SK-N-SH (cell line): ENCODE measurements at regions not wholly inside any gene's neighbourhood (a gene's known extent, or its start where the extent isn't known, plus 50 kb on each side); places are given as distances from the start of the nearest gene placed in this dataset.

Experiments
- CTCF ChIA-PET: fragments of 300-600, 350-600 bp; formaldehyde crosslinking; extraction: SDS; loops from one replicate; lab custom pipeline; 2021; lab: Yijun Ruan, JAX
- POLR2A ChIA-PET: fragments of 350-600 bp; sonication (Branson Sonifier 250); formaldehyde crosslinking; extraction: SDS; loops from one replicate; lab custom pipeline; 2020; ENCODE audit warnings: antibody characterized with exemption, inconsistent platforms; lab: Yijun Ruan, JAX
- DNase-seq: peaks from one replicate; pipeline ENCODE4 v3.0.0; 2012
- H2AFZ ChIP-seq: fragments of 200-600 bp; sonication (generic); 2 replicates; pipeline ENCODE4 v1.8.1; 2016; ENCODE audit warnings: antibody characterized with exemption, mild to moderate bottlenecking, low read depth
- H3F3A ChIP-seq: fragments of 200-600 bp; sonication (generic); replicated peaks from 2 replicates; pipeline ENCODE3; 2016; ENCODE audit warnings: antibody characterized with exemption, mild to moderate bottlenecking; ENCODE audit not compliant: insufficient read depth
- H3K27ac ChIP-seq, 2 experiments: fragments of 200-500 bp in 1 of 2; fragments of 200-600 bp in 1 of 2; sonication (Bioruptor generic) in 1 of 2; sonication (generic), shearing (Covaris generic) in 1 of 2; 2 replicates each; pipeline versions ENCODE4 v1.5.1 to v1.6.1; 2014 to 2016; ENCODE audit warnings: low read depth in 2 of 2, inconsistent platforms in 1 of 2, low read length in 1 of 2, mild to moderate bottlenecking in 1 of 2, mixed read lengths in 1 of 2
- H3K27me3 ChIP-seq: fragments of 200-600 bp; sonication (generic), shearing (Covaris generic); 2 replicates; pipeline ENCODE4 v1.6.1; 2016; ENCODE audit warnings: mixed run types; ENCODE audit not compliant: insufficient read depth
- H3K36me3 ChIP-seq, 2 experiments: fragments of 200-500 bp in 1 of 2; fragments of 200-600 bp in 1 of 2; sonication (Bioruptor generic) in 1 of 2; sonication (generic) in 1 of 2; replicated peaks in 1 of 2; 2 replicates each; pipeline versions ENCODE3 to v1.5.1; 2014 to 2016; ENCODE audit warnings: low read length in 1 of 2, mild to moderate bottlenecking in 1 of 2; ENCODE audit not compliant: insufficient read depth in 2 of 2, control insufficient read depth in 1 of 2
- H3K4me1 ChIP-seq, 2 experiments: fragments of 200-500 bp in 1 of 2; fragments of 200-600 bp in 1 of 2; sonication (Bioruptor generic) in 1 of 2; sonication (generic), shearing (Covaris generic) in 1 of 2; 2 replicates each; pipeline versions ENCODE4 v1.5.1 to v1.6.1; 2014 to 2016; ENCODE audit warnings: low read depth in 1 of 2, low read length in 1 of 2, mixed run types in 1 of 2; ENCODE audit not compliant: insufficient read depth in 2 of 2, control insufficient read depth in 1 of 2
- H3K4me2 ChIP-seq: fragments of 200-600 bp; sonication (generic), shearing (Covaris generic); 2 replicates; pipeline ENCODE4 v1.6.1; 2017; ENCODE audit warnings: mixed run types
- H3K4me3 ChIP-seq, 2 experiments: fragments of 200-500 bp in 1 of 2; fragments of 200-600 bp in 1 of 2; sonication (Bioruptor generic) in 1 of 2; sonication (generic), shearing (Covaris generic) in 1 of 2; 2 replicates each; pipeline versions ENCODE4 v1.5.1 to v1.8.1; 2014 to 2016; ENCODE audit warnings: low read depth in 2 of 2, inconsistent platforms in 1 of 2, low read length in 1 of 2, mild to moderate bottlenecking in 1 of 2, mixed read lengths in 1 of 2, moderate library complexity in 1 of 2
- H3K79me2 ChIP-seq: fragments of 200-600 bp; sonication (generic); 2 replicates; pipeline ENCODE4 v1.8.1; 2017; ENCODE audit warnings: mild to moderate bottlenecking; ENCODE audit not compliant: insufficient read depth
- H3K9ac ChIP-seq: fragments of 200-600 bp; sonication (generic); 2 replicates; pipeline ENCODE4 v1.6.1; 2017; ENCODE audit warnings: mixed run types
- H3K9me2 ChIP-seq: fragments of 200-600 bp; sonication (generic); 2 replicates; pipeline ENCODE4 v1.6.1; 2017; ENCODE audit warnings: mixed run types
- H3K9me3 ChIP-seq: fragments of 200-600 bp; sonication (generic); 2 replicates; pipeline ENCODE4 v1.6.1; 2017; ENCODE audit warnings: mixed run types, mild to moderate bottlenecking, moderate library complexity
- H4K20me1 ChIP-seq: fragments of 200-600 bp; sonication (generic); 2 replicates; pipeline ENCODE4 v1.6.1; 2017; ENCODE audit warnings: mild to moderate bottlenecking, mixed run types; ENCODE audit not compliant: insufficient read depth
- EP300 ChIP-seq, 2 experiments: IDR thresholded peaks; 2 replicates each; pipeline versions ENCODE4 v1.4.0 to v1.6.1; 2012; ENCODE audit warnings: borderline replicate concordance in 1 of 2, low read depth in 1 of 2, low read length in 1 of 2
- GATA2 ChIP-seq: sonication (generic); formaldehyde crosslinking; IDR thresholded peaks from 2 replicates; pipeline ENCODE4 v1.5.0; 2020; ENCODE audit warnings: mild to moderate bottlenecking, missing genetic modification reagents
- POLR2AphosphoS5 ChIP-seq: IDR thresholded peaks from 2 replicates; pipeline ENCODE4 v1.6.1; 2012; ENCODE audit warnings: low read depth, low read length
- TEAD4 ChIP-seq: IDR thresholded peaks from 2 replicates; pipeline ENCODE4 v1.4.0; 2012; ENCODE audit warnings: mild to moderate bottlenecking, borderline replicate concordance; ENCODE audit not compliant: insufficient read depth
- YY1 ChIP-seq: IDR thresholded peaks from 2 replicates; pipeline ENCODE4 v1.4.0; 2012; ENCODE audit warnings: low read depth, mild to moderate bottlenecking
- WGBS: methylation state at CpG from one replicate; pipeline ENCODE4 v1.1.6; 2017; ENCODE audit warnings: low lambda C conversion rate; 5-methylcytosine and 5-hydroxymethylcytosine counted together
- TF ChIP-seq, protein P1 (sequence below): IDR thresholded peaks from 2 replicates; pipeline ENCODE4 v1.4.0; 2012; ENCODE audit warnings: low read depth
- TF ChIP-seq, protein P2 (sequence below): fragments of 150-350 bp; IDR thresholded peaks from 2 replicates; pipeline ENCODE4 v1.6.1; 2017; ENCODE audit warnings: antibody characterized with exemption, low read length, low read depth, borderline replicate concordance
- TF ChIP-seq, protein P3 (sequence below): fragments of 200-600 bp; sonication (generic); IDR thresholded peaks from 2 replicates; pipeline ENCODE4 v1.6.1; 2017; ENCODE audit warnings: antibody characterized with exemption, mild to moderate bottlenecking, moderate library complexity
- TF ChIP-seq, protein P4 (sequence below): IDR thresholded peaks from 2 replicates; pipeline ENCODE4 v1.4.0; 2012; ENCODE audit warnings: low read depth, borderline replicate concordance

DNA sequence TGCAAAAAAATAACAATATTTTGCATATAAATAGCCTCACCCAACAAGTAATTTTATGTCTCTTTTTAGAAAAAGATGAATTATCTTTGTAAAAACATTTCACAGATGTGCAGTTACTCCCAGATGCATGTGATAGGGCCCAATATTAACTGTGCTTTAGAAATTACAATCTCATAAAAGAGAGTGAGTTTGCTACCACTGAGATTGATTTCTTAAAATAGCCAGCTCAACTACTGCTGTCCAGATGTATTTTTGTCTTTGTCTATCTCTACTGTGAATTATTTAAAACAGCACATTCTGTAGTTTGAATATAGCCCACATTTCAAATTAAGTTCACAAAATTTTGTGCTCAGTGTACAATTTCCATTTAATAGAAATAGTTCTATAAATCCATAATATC lies 177.0 kb upstream of the TTC29 start:
- TF ChIP-seq, protein P1, sequence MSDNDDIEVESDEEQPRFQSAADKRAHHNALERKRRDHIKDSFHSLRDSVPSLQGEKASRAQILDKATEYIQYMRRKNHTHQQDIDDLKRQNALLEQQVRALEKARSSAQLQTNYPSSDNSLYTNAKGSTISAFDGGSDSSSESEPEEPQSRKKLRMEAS, result no peak
- TF ChIP-seq TEAD4, result no peak
- TF ChIP-seq, protein P2, sequence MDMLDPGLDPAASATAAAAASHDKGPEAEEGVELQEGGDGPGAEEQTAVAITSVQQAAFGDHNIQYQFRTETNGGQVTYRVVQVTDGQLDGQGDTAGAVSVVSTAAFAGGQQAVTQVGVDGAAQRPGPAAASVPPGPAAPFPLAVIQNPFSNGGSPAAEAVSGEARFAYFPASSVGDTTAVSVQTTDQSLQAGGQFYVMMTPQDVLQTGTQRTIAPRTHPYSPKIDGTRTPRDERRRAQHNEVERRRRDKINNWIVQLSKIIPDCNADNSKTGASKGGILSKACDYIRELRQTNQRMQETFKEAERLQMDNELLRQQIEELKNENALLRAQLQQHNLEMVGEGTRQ, result no peak
- no peak; a peak in 1 of 4 replicates for TF ChIP-seq EP300 (IDR thresholded peaks at IDR 0.05; ENCODE audit: borderline replicate concordance in 1 of 2, low read depth in 1 of 2, low read length in 1 of 2)
- 0 out of 2 replicates have a peak, but pooled peaks have one; percentile 12 for TF ChIP-seq GATA2 (CRISPR knock-in tag)
- Histone ChIP-seq H3K79me2 (no peaks in the 10 kb centered on the region), H3K4me1 (peaks cover 0 to 2% of the 10 kb centered on the region in 2 experiments; a peak in 2 of 4 replicates), H3F3A (no peaks in the 10 kb centered on the region), H3K9me2 (no peaks in the 10 kb centered on the region), H3K36me3 (no peaks in the 10 kb centered on the region), H3K4me2 (no peak overlapping the region), H4K20me1 (no peaks in the 10 kb centered on the region), H3K27me3 (no peaks in the 10 kb centered on the region), H3K4me3 (no peak overlapping the region), H3K9ac (no peak overlapping the region), H3K9me3 (no peaks in the 10 kb centered on the region), H3K27ac (no peak overlapping the region), H2AFZ (no peak overlapping the region)
- no peak for DNase-seq
- ChIA-PET POLR2A (no interaction called here), CTCF (no interaction called here)

DNA sequence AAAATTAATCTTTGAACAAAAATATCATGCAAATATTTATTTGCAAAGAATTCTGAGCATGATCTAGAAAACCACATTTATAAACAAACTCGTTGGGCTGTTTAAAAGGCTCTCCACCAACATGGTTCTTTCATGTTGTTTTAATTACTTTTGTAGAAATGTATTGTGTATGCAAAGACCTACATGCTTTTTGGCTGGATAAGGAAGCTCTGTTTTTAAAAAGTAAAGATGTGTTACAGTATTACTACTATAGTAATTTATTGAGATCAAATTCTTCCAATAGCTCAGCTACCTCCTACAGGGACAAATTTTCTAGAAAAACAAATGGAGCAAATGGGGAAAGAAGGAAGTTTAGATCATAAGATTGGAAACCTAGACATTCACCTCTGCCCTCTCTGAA lies 177.5 kb upstream of the TTC29 start:
- no peaks in the 10 kb centered on the region for H3F3A ChIP-seq
- WGBS, result 12% methylated on average over 1 of the region's 1 CpG
- no peak for DNase-seq
- POLR2A ChIA-PET, result no interaction called here
- no peaks in the 10 kb centered on the region for H3K27me3 ChIP-seq
- TF ChIP-seq, protein P3, sequence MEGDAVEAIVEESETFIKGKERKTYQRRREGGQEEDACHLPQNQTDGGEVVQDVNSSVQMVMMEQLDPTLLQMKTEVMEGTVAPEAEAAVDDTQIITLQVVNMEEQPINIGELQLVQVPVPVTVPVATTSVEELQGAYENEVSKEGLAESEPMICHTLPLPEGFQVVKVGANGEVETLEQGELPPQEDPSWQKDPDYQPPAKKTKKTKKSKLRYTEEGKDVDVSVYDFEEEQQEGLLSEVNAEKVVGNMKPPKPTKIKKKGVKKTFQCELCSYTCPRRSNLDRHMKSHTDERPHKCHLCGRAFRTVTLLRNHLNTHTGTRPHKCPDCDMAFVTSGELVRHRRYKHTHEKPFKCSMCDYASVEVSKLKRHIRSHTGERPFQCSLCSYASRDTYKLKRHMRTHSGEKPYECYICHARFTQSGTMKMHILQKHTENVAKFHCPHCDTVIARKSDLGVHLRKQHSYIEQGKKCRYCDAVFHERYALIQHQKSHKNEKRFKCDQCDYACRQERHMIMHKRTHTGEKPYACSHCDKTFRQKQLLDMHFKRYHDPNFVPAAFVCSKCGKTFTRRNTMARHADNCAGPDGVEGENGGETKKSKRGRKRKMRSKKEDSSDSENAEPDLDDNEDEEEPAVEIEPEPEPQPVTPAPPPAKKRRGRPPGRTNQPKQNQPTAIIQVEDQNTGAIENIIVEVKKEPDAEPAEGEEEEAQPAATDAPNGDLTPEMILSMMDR, result no peak
- TF ChIP-seq YY1, result no peak
- TF ChIP-seq, protein P1, result no peak
- TF ChIP-seq POLR2AphosphoS5, result no peak
- TF ChIP-seq, protein P4, sequence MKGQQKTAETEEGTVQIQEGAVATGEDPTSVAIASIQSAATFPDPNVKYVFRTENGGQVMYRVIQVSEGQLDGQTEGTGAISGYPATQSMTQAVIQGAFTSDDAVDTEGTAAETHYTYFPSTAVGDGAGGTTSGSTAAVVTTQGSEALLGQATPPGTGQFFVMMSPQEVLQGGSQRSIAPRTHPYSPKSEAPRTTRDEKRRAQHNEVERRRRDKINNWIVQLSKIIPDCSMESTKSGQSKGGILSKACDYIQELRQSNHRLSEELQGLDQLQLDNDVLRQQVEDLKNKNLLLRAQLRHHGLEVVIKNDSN, result no peak
- TF ChIP-seq, all 33 proteins: peak for 0
- Histone ChIP-seq H3K4me2 (no peak overlapping the region), H3K4me3 (no peak overlapping the region), H3K36me3 (no peaks in the 10 kb centered on the region), H4K20me1 (no peaks in the 10 kb centered on the region), H3K9me3 (no peaks in the 10 kb centered on the region), H3K79me2 (no peaks in the 10 kb centered on the region), H3K4me1 (peaks cover 0 to 2% of the 10 kb centered on the region in 2 experiments; a peak in 2 of 4 replicates), H3K27ac (no peak overlapping the region), H3K9me2 (no peaks in the 10 kb centered on the region), H3K9ac (no peak overlapping the region), H2AFZ (no peak overlapping the region)
- CTCF ChIA-PET, result interaction anchor here (1.0 kb wide), 1 partner anchor 13 kb away, joined by 4 read pairs; no protein-coding TSS in a partner anchor
